ENCODE measurements at regions not wholly inside any gene's neighbourhood (a gene's known extent, or its start where the extent isn't known, plus 50 kb on each side); places are given as distances from the start of the nearest gene placed in this dataset.

DNA sequence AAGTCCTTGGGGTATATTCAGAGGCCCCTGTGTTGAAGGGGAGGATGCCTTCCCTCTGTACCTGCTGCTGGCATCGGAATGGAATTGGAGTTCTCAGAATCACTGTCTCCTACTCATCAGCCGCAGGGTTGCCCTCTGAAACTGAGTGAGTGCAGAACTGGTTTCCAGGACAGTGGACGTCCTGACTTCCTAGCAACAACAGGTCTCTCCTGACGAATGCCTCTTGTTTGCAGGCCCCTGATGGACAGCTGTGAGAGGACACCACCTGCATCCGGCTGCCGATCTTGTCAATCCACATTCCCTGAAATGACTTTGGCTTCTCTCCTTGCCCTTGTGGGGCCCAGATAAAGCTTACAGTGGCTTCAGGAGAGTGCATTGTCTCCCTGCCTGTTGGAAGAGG, 274.5 kb downstream of the NSG2 start (continued):
- TF ChIP-seq CBX5 (IDR thresholded peaks at IDR 0.05; ENCODE audit: low read depth, low read length): no peak
